ENCODE measurements at regions not wholly inside any gene's neighbourhood (a gene's known extent, or its start where the extent isn't known, plus 50 kb on each side); places are given as distances from the start of the nearest gene placed in this dataset.

- no peaks in the 10 kb centered on the region for H3K36me3 ChIP-seq (replicated peaks in 1 of 2; ENCODE audit: control insufficient read depth in 2 of 2, insufficient read depth in 2 of 2, low read length in 2 of 2)
- no peaks in the 10 kb centered on the region for H3K79me1 ChIP-seq (ENCODE audit: low read depth, low read length)
- no peak overlapping the region for H3K23ac ChIP-seq (ENCODE audit: low read depth, low read length, poor library complexity)
- H2BK5ac ChIP-seq (ENCODE audit: low read length) = no peak overlapping the region
- no CpG with 5 or more reads among the region's 2 CpGs for WGBS, 2 donors (ENCODE audit: extremely low coverage in 2 of 2, insufficient read length in 2 of 2, insufficient replicate concordance in 1 of 2)
- no peak overlapping the region for H2AK5ac ChIP-seq (ENCODE audit: low read depth, low read length)
- no peak overlapping the region for H3K4me3 ChIP-seq (ENCODE audit: low read length in 2 of 2)
- H3K9ac ChIP-seq (ENCODE audit: low read depth, low read length, poor library complexity) = no peak overlapping the region
- no peak overlapping the region for H2BK15ac ChIP-seq (ENCODE audit: low read length)
- no peak overlapping the region for H4K8ac ChIP-seq (ENCODE audit: low read depth, low read length)
- no peak overlapping the region for H2AFZ ChIP-seq (ENCODE audit: low read length)
- H3K18ac ChIP-seq (ENCODE audit: low read length) = no peak overlapping the region
- H3K27me3 ChIP-seq (ENCODE audit: control insufficient read depth in 3 of 3, insufficient read depth in 3 of 3, low read depth in 1 of 3, low read length in 3 of 3) = no peaks in the 10 kb centered on the region
- H3K4ac ChIP-seq (ENCODE audit: low read length) = no peak overlapping the region
- H3K9me3 ChIP-seq (replicated peaks in 1 of 2; ENCODE audit: control insufficient read depth in 2 of 2, insufficient read depth in 1 of 2, low read depth in 1 of 2, low read length in 2 of 2) = no peaks in the 10 kb centered on the region
- H3K14ac ChIP-seq (ENCODE audit: low read length) = no peak overlapping the region
- H2BK12ac ChIP-seq (ENCODE audit: low read length) = no peak overlapping the region
- H2BK120ac ChIP-seq (ENCODE audit: low read depth, low read length) = no peak overlapping the region
- no peak overlapping the region for H3K4me2 ChIP-seq (ENCODE audit: insufficient read depth, low read length, poor library complexity, severe bottlenecking)
- H3K27ac ChIP-seq (replicated peaks; ENCODE audit: low read length) = no peak overlapping the region
- H4K91ac ChIP-seq (ENCODE audit: low read depth, low read length, poor library complexity) = no peak overlapping the region
- H3K4me1 ChIP-seq (ENCODE audit: control insufficient read depth in 2 of 2, insufficient read depth in 1 of 2, low read depth in 1 of 2, low read length in 2 of 2) = no peaks in the 10 kb centered on the region
- DNase-seq (ENCODE audit: low spot score) = no peak
Observed at GRCh38 chr12:126644236-126645020, 1579.2 kb downstream of the AACS start.

DNA sequence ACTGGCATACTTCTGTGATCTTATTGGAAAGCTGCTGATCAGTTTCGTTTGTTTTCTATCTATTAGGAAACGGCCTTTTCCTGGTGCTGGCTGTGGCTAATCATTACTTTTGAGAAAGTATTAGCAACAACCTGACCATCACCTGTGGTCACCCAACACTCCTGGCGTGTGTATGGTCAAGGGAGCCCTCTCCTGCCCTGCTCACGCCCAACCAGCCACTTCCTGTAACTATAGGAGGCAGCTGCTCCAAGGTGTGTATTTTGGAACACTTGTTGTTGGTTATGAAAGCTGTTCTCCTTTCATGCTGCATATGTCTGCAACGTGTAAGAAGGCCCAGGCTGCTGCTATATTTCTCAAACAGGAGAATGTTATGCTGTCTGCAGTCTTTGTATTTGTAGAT is 1582.8 kb downstream of the AACS start:
- H3K27me3 ChIP-seq (ENCODE audit: control insufficient read depth in 3 of 3, insufficient read depth in 3 of 3, low read depth in 1 of 3, low read length in 3 of 3) = no peaks in the 10 kb centered on the region
- no peaks in the 10 kb centered on the region for H3K4me1 ChIP-seq (ENCODE audit: control insufficient read depth in 2 of 2, insufficient read depth in 1 of 2, low read depth in 1 of 2, low read length in 2 of 2)
- WGBS, 2 donors (ENCODE audit: extremely low coverage in 2 of 2, insufficient read length in 2 of 2, insufficient replicate concordance in 1 of 2) = no CpG with 5 or more reads among the region's 5 CpGs
- no peaks in the 10 kb centered on the region for H3K79me1 ChIP-seq (ENCODE audit: low read depth, low read length)
- no peak overlapping the region for H4K91ac ChIP-seq (ENCODE audit: low read depth, low read length, poor library complexity)
- H4K8ac ChIP-seq (ENCODE audit: low read depth, low read length) = no peak overlapping the region
- H3K23ac ChIP-seq (ENCODE audit: low read depth, low read length, poor library complexity) = no peak overlapping the region
- H2AFZ ChIP-seq (ENCODE audit: low read length) = no peak overlapping the region
- H3K27ac ChIP-seq (replicated peaks; ENCODE audit: low read length) = no peak overlapping the region
- no peak overlapping the region for H2BK120ac ChIP-seq (ENCODE audit: low read depth, low read length)
- H3K4me3 ChIP-seq (ENCODE audit: low read length in 2 of 2) = no peak overlapping the region
- no peak overlapping the region for H3K14ac ChIP-seq (ENCODE audit: low read length)
- no peak overlapping the region for H2BK5ac ChIP-seq (ENCODE audit: low read length)
- H3K9ac ChIP-seq (ENCODE audit: low read depth, low read length, poor library complexity) = no peak overlapping the region
- no peak overlapping the region for H3K4me2 ChIP-seq (ENCODE audit: insufficient read depth, low read length, poor library complexity, severe bottlenecking)
- no peak overlapping the region for H2BK12ac ChIP-seq (ENCODE audit: low read length)
- H3K36me3 ChIP-seq (replicated peaks in 1 of 2; ENCODE audit: control insufficient read depth in 2 of 2, insufficient read depth in 2 of 2, low read length in 2 of 2) = no peaks in the 10 kb centered on the region
- H3K4ac ChIP-seq (ENCODE audit: low read length) = no peak overlapping the region
- no peak overlapping the region for H2BK15ac ChIP-seq (ENCODE audit: low read length)
- H3K9me3 ChIP-seq (replicated peaks in 1 of 2; ENCODE audit: control insufficient read depth in 2 of 2, insufficient read depth in 1 of 2, low read depth in 1 of 2, low read length in 2 of 2) = no peaks in the 10 kb centered on the region
- no peak overlapping the region for H2AK5ac ChIP-seq (ENCODE audit: low read depth, low read length)
- DNase-seq (ENCODE audit: low spot score) = no peak
- no peak overlapping the region for H3K18ac ChIP-seq (ENCODE audit: low read length)

DNA sequence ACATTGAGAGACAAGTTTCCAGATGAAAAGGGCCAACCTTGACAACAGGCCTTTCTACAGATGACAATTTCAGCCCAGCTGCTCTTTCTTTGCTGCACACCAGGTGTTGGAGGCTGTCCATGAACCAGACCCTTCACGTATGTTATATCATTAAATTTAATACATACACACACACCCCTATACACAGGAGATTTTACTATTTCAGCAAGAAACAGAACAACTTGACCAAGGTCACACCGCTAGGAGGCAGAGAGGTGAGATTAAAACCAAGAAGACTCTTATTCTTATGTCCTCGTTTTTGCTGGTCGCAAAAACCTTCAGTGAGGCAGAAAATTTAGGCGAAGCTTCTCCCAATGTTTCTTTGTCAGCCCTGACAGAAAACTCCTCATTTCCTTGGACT is 1585.9 kb downstream of the AACS start:
- Histone ChIP-seq H2BK12ac (ENCODE audit: low read length) (no peak overlapping the region), H3K4me2 (ENCODE audit: insufficient read depth, low read length, poor library complexity, severe bottlenecking) (no peak overlapping the region), H3K4ac (ENCODE audit: low read length) (no peak overlapping the region), H3K9me3 (replicated peaks in 1 of 2; ENCODE audit: control insufficient read depth in 2 of 2, insufficient read depth in 1 of 2, low read depth in 1 of 2, low read length in 2 of 2) (no peaks in the 10 kb centered on the region), H2BK5ac (ENCODE audit: low read length) (no peak overlapping the region), H3K4me3 (ENCODE audit: low read length in 2 of 2) (no peak overlapping the region), H3K27ac (replicated peaks; ENCODE audit: low read length) (no peak overlapping the region), H4K8ac (ENCODE audit: low read depth, low read length) (no peak overlapping the region), H2AK5ac (ENCODE audit: low read depth, low read length) (no peak overlapping the region), H3K14ac (ENCODE audit: low read length) (no peak overlapping the region), H2BK15ac (ENCODE audit: low read length) (no peak overlapping the region), H3K79me1 (ENCODE audit: low read depth, low read length) (no peaks in the 10 kb centered on the region), H3K36me3 (replicated peaks in 1 of 2; ENCODE audit: control insufficient read depth in 2 of 2, insufficient read depth in 2 of 2, low read length in 2 of 2) (no peaks in the 10 kb centered on the region), H4K91ac (ENCODE audit: low read depth, low read length, poor library complexity) (no peak overlapping the region), H3K9ac (ENCODE audit: low read depth, low read length, poor library complexity) (no peak overlapping the region), H2AFZ (ENCODE audit: low read length) (no peak overlapping the region), H3K27me3 (ENCODE audit: control insufficient read depth in 3 of 3, insufficient read depth in 3 of 3, low read depth in 1 of 3, low read length in 3 of 3) (no peaks in the 10 kb centered on the region), H3K23ac (ENCODE audit: low read depth, low read length, poor library complexity) (no peak overlapping the region), H2BK120ac (ENCODE audit: low read depth, low read length) (no peak overlapping the region), H3K18ac (ENCODE audit: low read length) (no peak overlapping the region), H3K4me1 (ENCODE audit: control insufficient read depth in 2 of 2, insufficient read depth in 1 of 2, low read depth in 1 of 2, low read length in 2 of 2) (no peaks in the 10 kb centered on the region)
- no peak for DNase-seq (ENCODE audit: low spot score)
- WGBS, 2 donors (ENCODE audit: extremely low coverage in 2 of 2, insufficient read length in 2 of 2, insufficient replicate concordance in 1 of 2) = no CpG with 5 or more reads among the region's 5 CpGs

GRCh38 chr12:126663304-126664094 is 1598.3 kb downstream of the AACS start:
- Histone ChIP-seq H3K4me3 (ENCODE audit: low read length in 2 of 2) (no peak overlapping the region), H4K91ac (ENCODE audit: low read depth, low read length, poor library complexity) (no peak overlapping the region), H2BK12ac (ENCODE audit: low read length) (no peak overlapping the region), H2BK15ac (ENCODE audit: low read length) (no peak overlapping the region), H3K4me1 (ENCODE audit: control insufficient read depth in 2 of 2, insufficient read depth in 1 of 2, low read depth in 1 of 2, low read length in 2 of 2) (no peaks in the 10 kb centered on the region), H2BK5ac (ENCODE audit: low read length) (no peak overlapping the region), H2AK5ac (ENCODE audit: low read depth, low read length) (no peak overlapping the region), H2AFZ (ENCODE audit: low read length) (no peak overlapping the region), H3K27me3 (ENCODE audit: control insufficient read depth in 3 of 3, insufficient read depth in 3 of 3, low read depth in 1 of 3, low read length in 3 of 3) (no peaks in the 10 kb centered on the region), H3K23ac (ENCODE audit: low read depth, low read length, poor library complexity) (no peak overlapping the region), H3K18ac (ENCODE audit: low read length) (no peak overlapping the region), H3K9me3 (replicated peaks in 1 of 2; ENCODE audit: control insufficient read depth in 2 of 2, insufficient read depth in 1 of 2, low read depth in 1 of 2, low read length in 2 of 2) (peaks cover 0 to 3% of the 10 kb centered on the region in 2 donors), H3K27ac (replicated peaks; ENCODE audit: low read length) (no peak overlapping the region), H3K36me3 (replicated peaks in 1 of 2; ENCODE audit: control insufficient read depth in 2 of 2, insufficient read depth in 2 of 2, low read length in 2 of 2) (no peaks in the 10 kb centered on the region), H3K79me1 (ENCODE audit: low read depth, low read length) (no peaks in the 10 kb centered on the region), H3K14ac (ENCODE audit: low read length) (no peak overlapping the region), H2BK120ac (ENCODE audit: low read depth, low read length) (no peak overlapping the region), H4K8ac (ENCODE audit: low read depth, low read length) (no peak overlapping the region), H3K4ac (ENCODE audit: low read length) (no peak overlapping the region), H3K9ac (ENCODE audit: low read depth, low read length, poor library complexity) (no peak overlapping the region), H3K4me2 (ENCODE audit: insufficient read depth, low read length, poor library complexity, severe bottlenecking) (no peak overlapping the region)
- DNase-seq (ENCODE audit: low spot score) = peak; percentile 14
- no CpG with 5 or more reads among the region's 6 CpGs for WGBS, 2 donors (ENCODE audit: extremely low coverage in 2 of 2, insufficient read length in 2 of 2, insufficient replicate concordance in 1 of 2)
